HG03095 (cell line): ENCODE measurements at regions not wholly inside any gene's neighbourhood (a gene's known extent, or its start where the extent isn't known, plus 50 kb on each side); places are given as distances from the start of the nearest gene placed in this dataset.
"Not testable (repeated sequence)": the region's sequence is repeated elsewhere in the genome, so short reads cannot be mapped to it uniquely, and the experiment has no call there.

Experiments
- ATAC-seq: cut with Tn5 transposase; IDR thresholded peaks from one replicate; pipeline ENCODE4 v1.9.1; 2021; ENCODE audit warnings: moderate library complexity; ENCODE audit not compliant: unreplicated experiment

DNA sequence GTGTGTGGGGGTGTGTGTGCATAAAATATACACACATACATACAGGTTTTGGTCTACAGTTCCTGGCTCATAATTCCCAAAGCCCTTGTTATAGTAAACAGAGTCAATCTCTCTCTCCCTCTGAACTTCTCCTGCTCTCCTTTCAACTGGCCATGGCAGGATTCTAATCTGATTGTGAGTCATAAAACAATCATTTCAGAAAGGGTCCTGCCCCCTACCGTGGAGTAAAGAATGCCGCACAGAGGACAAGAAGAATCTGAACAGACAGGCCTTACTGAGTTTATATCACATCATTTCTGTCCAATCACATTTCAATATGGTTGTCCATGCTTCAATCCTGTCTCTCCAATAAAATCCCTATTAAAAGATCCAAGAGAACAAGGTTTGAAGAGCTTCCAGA is 416.9 kb downstream of the FRK start:
- no peak for ATAC-seq

DNA sequence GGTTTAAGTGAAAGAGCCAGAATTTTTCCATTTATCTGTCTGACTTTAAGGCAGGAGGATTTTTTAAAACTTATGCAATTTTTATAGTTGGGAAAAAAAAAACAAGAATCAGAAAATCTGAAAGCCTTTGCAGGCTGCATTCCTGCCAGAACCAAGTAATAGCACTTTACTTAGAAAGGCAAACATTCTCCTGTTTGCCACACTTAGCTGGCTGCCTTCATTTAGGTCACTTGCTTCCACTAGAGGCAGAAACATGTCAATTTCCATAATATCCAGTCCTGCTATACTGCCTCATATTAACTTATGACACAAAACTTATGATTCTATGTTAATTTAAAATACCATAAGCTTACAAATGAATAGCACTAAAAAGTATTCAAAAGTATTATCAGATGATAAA is 425.8 kb downstream of the FRK start:
- ATAC-seq = no peak

DNA sequence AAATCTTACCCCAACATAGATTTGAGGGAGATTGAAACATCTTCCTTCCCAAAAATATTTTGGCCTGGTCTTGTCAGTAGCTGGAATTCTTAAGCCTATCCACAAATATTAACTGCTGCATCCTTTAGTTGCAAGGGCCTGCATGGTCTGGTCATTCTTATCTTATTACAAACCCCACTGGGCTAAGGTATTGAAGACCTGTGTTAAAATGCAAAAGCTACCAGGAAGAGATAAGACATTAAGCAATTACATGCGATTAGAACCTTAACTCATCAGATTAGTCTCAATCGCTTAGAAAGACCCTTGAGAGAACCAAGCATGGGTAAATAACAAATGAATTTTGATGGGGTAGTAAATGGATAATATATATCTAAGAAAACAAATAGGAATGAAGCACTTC is 426.6 kb downstream of the FRK start:
- no peak for ATAC-seq

DNA sequence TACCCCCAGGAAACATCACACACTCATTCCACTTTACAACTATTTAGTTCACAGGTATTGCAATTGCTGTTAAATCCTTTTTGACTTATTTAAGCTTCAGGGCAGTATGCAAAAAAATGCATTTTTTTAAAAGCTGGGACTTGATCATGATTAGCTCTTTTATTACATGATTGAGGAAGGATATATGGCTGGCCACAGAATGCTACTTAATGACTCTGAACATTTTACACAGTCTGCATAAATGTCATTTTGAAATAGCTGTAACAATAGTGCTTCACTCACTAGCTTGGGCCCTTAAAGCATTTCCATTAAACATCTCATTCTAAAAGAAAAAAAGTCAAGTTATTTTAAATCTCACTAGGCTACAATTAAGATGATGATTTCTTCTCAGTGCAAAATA is 429.7 kb downstream of the FRK start:
- no peak for ATAC-seq

DNA sequence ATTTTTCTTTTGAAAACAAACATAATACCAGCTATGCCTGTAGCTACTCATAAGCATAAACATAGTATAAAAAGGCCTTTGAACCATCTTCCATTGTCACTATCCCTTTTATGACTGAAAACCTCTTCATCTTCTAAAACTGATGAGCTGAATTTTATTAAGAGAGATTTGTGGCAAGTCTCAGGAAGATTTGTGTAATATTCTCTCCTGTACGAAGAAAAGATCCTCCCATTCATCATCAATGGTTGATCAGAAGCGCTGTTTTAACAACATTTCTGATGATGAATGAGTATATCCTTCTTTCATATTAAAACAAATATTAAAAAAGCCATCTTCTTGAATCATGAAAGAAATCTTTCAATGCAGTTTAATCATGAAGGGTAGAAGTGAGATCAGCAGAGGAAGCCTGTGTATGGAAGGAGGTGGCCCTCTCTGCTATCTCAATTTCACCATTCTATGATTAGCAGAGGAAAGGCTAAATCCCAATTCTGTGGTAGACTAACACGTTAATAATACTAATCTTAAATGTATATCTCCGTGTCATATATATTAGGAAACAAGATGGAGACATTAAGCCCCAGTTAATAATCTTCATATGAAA is 430.2 kb downstream of the FRK start:
- no peak for ATAC-seq

DNA sequence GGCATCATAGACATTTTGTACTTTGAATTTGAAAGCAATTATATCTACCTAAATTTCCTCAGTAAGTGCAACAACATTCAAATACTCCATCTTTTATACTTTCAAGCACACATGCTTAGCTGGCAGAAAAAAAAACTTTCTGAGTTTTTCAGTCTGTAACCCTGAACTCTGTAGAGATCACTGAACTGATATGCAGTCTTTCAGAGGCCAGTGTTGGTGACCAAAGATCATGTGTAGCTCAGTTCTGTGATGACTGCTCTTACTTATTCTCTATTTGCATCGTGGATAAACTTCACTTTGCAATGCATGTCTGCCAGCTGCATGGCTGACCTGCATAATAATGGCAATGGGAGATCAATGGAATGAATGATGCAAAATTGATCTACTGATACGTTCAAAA is 431.3 kb downstream of the FRK start:
- no peak for ATAC-seq

DNA sequence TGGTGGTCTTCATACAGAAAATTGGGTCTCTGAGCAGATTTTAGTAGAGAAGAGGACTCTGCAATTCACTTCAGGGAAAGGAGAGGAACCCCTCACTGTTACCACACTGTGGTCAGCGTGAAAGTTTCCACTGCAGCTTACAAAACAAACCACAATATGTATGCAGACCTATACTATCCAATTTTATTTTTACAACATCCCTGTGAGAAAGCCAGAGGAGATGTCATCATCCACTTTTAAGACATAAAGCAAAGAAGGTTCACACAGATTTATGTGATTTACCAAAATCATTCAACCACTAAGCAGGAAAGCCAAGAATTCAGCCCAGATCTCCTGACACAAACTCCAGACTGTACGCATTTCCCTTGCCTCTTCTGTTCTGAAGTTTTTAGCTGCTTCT is 442.4 kb downstream of the FRK start:
- ATAC-seq = no peak

DNA sequence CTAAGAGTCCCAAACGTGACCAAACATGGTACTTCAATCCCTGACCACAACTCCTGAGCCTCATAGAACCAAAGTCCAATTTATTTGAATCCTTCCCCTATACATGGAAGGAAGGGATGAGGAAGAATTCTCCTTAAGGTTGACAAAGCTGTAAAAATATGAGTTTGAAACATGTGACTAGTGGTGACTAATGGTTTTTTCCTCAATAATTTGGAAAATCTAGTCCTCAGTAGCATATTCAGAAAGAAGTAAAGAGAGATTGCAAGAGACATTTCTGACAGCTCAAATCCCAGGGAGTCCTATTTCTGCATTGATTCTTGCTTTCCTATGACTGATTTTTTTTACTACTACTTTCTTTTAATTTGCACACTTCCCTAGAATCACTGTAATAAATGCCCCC is 443.7 kb downstream of the FRK start:
- ATAC-seq = no peak

DNA sequence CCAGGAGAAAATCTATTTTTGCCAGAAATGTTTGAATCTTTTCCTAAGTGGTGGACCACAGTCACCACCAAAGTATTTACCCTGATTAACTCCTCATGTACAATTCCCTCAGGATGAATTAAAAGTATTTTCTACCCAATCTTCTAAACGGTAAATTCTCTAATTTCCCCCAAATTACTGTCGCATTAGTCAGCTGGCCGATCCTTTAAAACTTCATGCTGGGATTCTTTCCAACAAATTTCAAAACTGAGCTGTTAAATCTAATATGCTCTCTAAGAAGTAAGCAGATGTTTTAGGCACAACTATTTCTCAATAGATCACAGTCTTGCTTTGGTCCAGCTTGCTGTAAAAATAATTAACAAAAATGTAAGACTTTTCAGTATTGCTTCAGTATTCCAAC is 447.2 kb downstream of the FRK start:
- ATAC-seq = no peak

DNA sequence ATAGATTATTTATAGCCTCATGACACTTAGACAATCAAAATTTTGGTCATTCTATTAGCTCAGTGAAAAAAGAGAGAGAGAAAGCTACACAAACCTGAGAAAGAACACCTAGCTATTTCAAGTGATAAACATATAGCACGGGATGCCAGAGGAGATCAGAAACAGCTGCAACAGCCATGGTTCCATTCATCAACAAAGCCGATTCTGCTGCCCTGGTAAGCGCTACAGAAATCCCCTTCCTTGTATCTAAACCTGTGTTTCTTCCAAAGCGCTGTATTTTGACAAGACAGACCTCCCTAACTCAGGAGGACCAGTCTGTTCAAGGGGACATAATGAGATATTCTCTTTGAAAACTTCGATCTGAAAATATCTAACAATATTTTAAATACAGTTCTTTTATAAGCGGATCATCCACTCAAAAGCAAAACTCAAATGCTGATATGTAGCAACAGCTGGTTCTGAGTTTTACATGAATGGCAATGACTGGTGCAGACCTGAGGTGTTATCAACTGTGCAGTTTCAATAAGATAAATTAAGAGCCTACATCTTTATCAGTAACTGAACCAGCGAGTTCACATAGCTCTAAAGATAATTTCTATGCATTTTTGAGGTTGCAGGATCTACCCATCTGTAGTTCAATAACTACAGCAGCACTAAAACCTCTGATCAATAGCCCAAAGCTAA is 447.8 kb downstream of the FRK start:
- no peak for ATAC-seq

DNA sequence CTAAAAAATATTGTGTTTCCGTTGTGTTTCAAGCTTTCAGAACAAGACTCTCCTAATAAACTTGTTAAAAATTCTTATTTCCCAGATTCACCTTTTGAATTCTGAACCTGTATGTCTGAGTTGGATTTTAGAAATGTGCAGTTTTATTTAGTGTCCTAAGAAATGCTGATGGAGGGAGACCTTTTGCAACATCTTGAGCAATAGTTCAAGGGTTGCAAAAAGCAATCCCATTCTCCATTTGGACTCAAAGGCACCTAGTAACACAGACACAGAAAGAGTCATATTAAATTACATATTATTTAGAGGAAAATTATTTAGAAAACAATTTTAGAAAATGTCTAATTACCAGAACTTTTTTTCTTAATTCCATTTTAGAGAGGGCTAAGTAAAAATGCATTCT is 448.5 kb downstream of the FRK start:
- no peak for ATAC-seq

DNA sequence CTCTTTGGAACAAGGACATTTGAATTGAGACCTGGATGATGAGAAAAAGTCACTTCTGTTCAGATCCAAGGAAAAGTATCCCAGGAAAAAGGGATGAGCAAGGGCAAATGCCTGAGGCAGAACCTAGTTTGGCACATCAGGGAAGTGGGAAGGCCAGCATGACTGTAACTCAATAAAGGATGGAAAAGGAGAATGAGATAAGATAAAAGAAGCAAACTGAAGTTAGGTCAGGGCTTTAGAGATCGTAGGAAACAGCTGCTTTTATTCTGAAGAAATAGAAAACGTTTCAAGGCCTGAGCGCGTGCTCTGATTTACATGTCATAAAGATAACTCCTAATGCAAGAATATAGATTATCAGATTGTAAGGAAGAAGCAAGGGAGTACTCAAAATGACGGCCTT is 450.0 kb downstream of the FRK start:
- ATAC-seq = no peak

DNA sequence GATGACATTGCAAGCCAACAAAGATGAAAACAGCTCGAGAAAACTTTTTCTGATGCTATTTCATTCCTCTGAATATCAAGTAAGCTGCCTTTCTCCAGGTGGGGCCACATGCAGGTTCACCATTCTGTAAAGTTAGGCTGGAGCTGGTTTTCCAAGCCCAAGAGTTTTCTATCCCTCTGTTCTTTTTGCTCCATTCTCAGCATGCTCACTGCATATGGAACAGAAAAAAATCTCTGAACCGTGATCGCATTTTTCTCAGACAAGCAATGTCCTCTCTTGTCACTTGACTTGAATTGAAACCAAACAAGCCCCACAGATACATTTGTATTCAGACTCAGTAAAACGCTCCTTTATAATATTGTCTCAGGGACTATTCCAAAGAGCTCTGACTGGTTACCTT is 451.6 kb downstream of the FRK start:
- no peak for ATAC-seq

DNA sequence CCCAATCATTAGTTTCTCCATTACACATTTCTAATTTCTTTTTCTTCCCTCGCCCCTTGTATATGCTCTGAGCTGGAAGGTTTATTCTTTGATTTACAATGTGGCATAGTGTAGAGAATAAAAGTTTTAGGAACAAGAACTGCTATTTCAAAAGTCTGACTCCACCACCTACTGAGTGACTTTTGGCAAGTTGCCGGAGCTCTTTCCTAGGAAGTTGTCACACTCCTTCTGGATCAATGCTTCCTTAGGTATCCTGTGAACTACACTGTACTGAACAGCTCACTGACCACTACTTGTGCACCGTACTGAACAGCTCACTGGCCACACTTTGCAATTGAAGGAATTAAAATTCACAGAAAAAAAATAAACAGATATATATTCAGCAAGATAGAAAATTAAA is 458.2 kb downstream of the FRK start:
- no peak for ATAC-seq

DNA sequence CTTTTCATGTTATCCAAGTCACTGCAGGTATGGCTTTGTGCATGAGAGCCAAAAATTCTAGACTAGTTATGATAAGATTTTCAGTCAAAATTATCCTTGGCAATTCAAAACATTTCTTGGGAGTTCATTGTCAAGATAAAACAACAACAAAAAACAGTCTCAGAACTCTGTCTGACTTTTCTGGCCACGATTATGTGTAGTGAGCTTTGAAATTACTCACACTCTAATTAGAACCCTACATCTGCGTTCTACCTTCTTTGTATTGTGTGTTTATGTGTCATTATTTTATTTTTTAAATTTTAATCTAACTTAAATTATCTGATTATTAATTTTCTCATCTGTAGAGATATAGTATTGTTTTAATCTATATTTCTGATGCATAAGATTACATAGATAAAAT is 459.2 kb downstream of the FRK start:
- no peak for ATAC-seq

DNA sequence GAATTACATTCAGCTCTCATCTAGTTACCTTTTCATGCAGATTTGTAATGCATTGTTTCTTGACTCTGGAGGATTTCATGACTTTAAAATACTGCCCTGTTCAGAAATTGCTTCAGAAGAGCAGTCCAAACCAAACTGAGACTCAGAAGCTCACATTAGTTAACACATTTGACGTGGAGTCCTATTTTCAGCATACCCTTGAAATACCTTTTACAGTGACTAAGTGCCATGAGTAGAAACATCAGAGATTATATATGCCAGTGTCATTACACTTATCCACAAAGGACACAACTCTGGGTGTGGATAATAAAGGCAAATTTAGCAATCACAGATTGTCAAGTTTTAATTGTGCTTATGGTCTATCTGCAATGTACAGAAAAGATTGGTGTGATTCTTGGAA is 459.6 kb downstream of the FRK start:
- no peak for ATAC-seq

DNA sequence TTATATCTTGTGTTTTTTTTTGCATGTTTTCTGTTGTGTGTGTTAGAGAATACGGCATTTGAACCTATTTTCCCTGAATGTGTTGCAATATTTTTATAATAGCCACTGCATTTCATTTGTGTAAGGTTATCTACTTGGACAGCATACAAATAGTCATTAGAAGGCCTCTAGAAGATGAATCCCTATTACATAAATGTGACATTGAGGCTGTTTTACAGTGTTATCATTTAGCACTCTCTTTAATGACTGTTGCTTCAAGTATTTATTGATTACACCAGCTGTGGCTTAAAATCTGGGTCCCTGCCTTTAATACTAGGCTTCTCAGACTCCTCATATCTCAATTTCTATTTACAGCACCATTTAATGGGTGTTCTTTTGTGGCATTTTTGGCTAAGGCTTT is 465.8 kb downstream of the FRK start:
- no peak for ATAC-seq

DNA sequence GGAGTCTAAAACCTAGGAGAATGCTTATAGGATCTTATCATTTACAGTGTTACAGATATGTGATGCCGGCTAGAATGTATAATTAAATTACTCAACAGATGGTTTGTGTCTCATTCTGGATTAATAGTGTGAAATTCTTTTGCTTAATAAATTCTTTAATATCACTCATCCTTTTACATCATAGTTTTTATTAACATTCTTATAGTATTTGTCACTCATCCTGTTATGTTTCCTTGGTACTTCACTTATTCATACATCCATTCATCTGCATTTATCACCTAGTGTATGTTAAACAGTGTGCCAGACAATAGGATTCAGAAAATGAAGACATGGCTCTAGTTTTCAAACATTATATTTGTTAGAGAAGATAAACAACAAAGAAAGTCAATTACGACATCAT is 468.7 kb downstream of the FRK start:
- no peak for ATAC-seq

DNA sequence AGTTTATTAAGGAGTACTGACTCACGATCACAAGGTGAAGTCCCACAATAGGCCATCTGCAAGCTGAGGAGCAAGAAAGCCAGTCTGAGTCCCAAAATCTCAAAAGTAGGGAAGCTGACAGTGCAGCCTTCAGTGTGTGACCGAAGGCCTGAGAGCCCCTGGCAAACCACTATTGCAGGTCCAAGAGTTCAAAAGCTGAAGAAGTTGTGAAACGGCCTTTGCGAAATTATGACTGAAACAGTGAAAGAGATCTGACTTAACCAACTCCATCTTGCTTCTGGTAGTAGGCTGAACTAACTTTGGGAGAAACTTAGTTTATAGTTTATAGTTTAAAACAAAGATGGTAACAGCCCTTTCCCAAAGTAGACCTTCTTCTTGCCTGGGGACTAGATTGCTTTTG is 471.6 kb downstream of the FRK start:
- not testable (repeated sequence) for ATAC-seq

DNA sequence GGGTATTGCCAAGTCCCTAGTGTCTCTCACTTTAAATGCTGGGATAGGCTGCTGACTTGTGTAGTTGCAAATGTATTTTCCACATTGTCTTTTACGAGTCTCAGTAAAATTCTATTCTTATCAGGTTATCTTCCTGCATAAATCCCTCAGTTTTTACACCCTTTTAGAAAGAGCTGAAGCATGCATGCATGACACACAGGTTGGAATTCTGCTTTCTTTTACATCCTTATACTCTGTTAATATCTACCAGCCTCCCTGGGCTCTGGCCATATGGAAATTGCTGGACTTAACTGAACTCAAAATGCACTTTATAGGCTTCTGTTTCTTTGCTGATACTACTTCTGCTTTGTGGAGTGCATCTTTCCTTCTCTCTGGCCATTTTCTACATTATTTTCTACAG is 477.4 kb downstream of the FRK start:
- no peak for ATAC-seq

DNA sequence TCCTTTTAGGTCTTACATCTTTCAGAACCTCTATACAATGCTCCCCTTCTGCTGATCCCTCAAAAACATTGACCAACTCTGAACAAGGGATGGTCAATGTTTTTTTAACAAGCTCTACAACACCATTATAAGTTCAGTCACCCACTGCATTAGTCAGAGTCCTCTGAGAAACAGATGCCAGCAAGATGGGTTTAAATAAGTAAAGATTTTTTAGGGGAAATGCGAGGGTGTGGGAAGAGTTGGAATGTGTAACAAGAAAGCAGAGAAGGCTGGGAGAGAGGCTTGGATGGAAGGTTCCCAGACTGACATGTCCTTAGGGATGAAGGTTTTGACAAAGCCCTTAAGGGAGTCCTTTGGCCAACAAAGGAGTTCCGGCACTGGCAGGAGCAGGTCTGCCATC is 478.3 kb downstream of the FRK start:
- no peak for ATAC-seq

DNA sequence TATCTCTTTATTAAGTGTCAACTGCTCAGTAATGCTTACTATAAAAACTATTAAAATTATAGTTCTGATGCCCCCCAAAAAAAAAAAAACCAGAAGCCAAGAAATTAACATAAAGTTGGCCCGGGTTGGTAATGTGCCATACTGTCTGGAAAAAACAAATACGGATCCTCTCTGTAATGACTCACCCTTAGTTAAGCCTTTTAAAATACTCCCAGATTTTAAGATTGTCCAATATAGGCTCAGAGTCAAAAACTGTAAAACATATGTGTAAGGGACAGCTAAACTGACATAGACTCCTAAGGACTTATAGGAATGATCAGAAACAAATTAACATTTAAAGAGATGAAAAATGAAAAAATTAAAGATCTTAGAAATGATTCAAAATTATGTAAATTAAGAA is 481.1 kb downstream of the FRK start:
- not testable (repeated sequence) for ATAC-seq

DNA sequence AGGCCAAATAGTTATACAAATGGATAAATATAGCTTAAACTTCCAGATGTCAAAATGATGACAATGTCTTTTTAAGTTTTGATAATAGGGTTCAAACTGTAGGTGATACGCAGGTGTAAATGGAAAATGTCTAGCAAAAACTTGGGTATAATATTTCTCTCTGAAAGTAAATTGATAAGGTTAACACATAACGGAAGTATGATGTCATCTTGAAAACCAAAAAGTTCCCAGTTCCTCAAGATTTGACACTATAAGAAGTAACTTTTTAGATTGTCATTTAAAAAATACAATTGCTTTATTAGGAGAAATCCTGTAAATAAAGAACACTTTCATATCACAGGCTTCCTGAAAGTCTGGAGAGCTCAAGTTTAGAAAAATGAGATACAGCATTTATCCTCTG is 483.4 kb downstream of the FRK start:
- ATAC-seq = no peak
